Endothelial cell of umbilical vein (primary cell): ENCODE measurements at regions not wholly inside any gene's neighbourhood (a gene's known extent, or its start where the extent isn't known, plus 50 kb on each side); places are given as distances from the start of the nearest gene placed in this dataset.

ENCODE experiments used
- BruUV-seq: library from RNA; stranded (reverse); fragments of 400-500 nt; replicated peaks from 2 replicates; lab custom pipeline; 2021; lab: Mats Ljungman, UMichigan
- CTCF ChIA-PET: fragments of 300-600, 350-600 bp; sonication (Branson Sonifier 250); formaldehyde crosslinking; loops from one replicate; lab custom pipeline; 2021; ENCODE audit warnings: antibody characterized with exemption, inconsistent platforms; lab: Charles Lee
- POLR2A ChIA-PET: fragments of 300-600, 350-600 bp; sonication (Branson Sonifier 250); formaldehyde crosslinking; loops from one replicate; lab custom pipeline; 2021; ENCODE audit warnings: antibody characterized with exemption, inconsistent platforms; lab: Charles Lee
- DNase-seq: peaks from one replicate; pipeline ENCODE4 v3.0.0-alpha.2; 2011; ENCODE audit warnings: low read depth, low spot score
- FAIRE-seq: peaks from 2 replicates; lab custom pipeline; 2011; peaks lifted over from hg19 to GRCh38; lab: Jason Lieb, UNC
- H2AFZ ChIP-seq: 2 replicates; pipeline ENCODE4 v1.6.0; 2012; ENCODE audit warnings: low read depth, low read length, control low read depth, inconsistent platforms
- H3K27ac ChIP-seq: 2 replicates; pipeline ENCODE4 v1.5.1; 2011; ENCODE audit warnings: low read depth, mild to moderate bottlenecking, control low read depth, low read length, moderate library complexity; ENCODE audit not compliant: insufficient read depth
- H3K27me3 ChIP-seq, 2 experiments: 2 replicates each; pipeline versions ENCODE4 v1.6.0 to v1.6.1; 2011; ENCODE audit warnings: low read length in 2 of 2, mixed read lengths in 1 of 2; ENCODE audit not compliant: control insufficient read depth in 2 of 2, insufficient read depth in 2 of 2
- H3K36me3 ChIP-seq, 2 experiments: 2 replicates in 1 of 2; 3 replicates in 1 of 2; pipeline ENCODE4 v1.5.1; 2011; ENCODE audit warnings: low read length in 2 of 2, mild to moderate bottlenecking in 1 of 2, moderate library complexity in 1 of 2; ENCODE audit not compliant: control insufficient read depth in 2 of 2, insufficient read depth in 2 of 2; ENCODE audit errors: extremely low read depth in 1 of 2
- H3K4me1 ChIP-seq: 3 replicates; pipeline ENCODE4 v1.5.1; 2011; ENCODE audit warnings: mild to moderate bottlenecking, low read length; ENCODE audit not compliant: control insufficient read depth, insufficient read depth; ENCODE audit errors: extremely low read depth
- H3K4me2 ChIP-seq: 2 replicates; pipeline ENCODE4 v1.6.1; 2011; ENCODE audit warnings: low read length, control low read depth, mixed read lengths; ENCODE audit not compliant: insufficient read depth
- H3K4me3 ChIP-seq, 3 experiments: fragments of 200-600 bp in 1 of 3; sonication (generic), shearing (Covaris generic) in 1 of 3; replicated peaks in 1 of 3; 2 replicates each; pipeline ENCODE4 v1.5.1; 2011 to 2016; ENCODE audit warnings: control low read depth in 3 of 3, low read length in 3 of 3, mild to moderate bottlenecking in 2 of 3, inconsistent platforms in 1 of 3, low read depth in 1 of 3, moderate library complexity in 1 of 3; ENCODE audit not compliant: insufficient read depth in 1 of 3
- H3K79me2 ChIP-seq: 2 replicates; pipeline ENCODE4 v1.6.0; 2012; ENCODE audit warnings: low read length, inconsistent platforms; ENCODE audit not compliant: control insufficient read depth, insufficient read depth
- H3K9ac ChIP-seq: replicated peaks from 2 replicates; pipeline ENCODE3; 2011; ENCODE audit warnings: low read length, control low read depth; ENCODE audit not compliant: insufficient read depth; ENCODE audit errors: extremely low read depth
- H3K9me1 ChIP-seq: replicated peaks from 3 replicates; pipeline ENCODE4 v1.6.0; 2011; ENCODE audit warnings: mild to moderate bottlenecking, low read length; ENCODE audit not compliant: control insufficient read depth, insufficient read depth; ENCODE audit errors: extremely low read depth
- H3K9me3 ChIP-seq: replicated peaks from 2 replicates; pipeline ENCODE4 v1.5.1; 2012; ENCODE audit warnings: low read length, inconsistent platforms; ENCODE audit not compliant: control insufficient read depth, insufficient read depth
- H4K20me1 ChIP-seq: replicated peaks from 2 replicates; pipeline ENCODE3; 2011; ENCODE audit warnings: mild to moderate bottlenecking, low read length; ENCODE audit not compliant: control insufficient read depth, insufficient read depth; ENCODE audit errors: extremely low read depth
- EZH2 ChIP-seq: IDR thresholded peaks from 2 replicates; pipeline ENCODE4 v1.6.1; 2012; ENCODE audit warnings: borderline replicate concordance, low read depth, mild to moderate bottlenecking, moderate library complexity, low read length, inconsistent platforms; ENCODE audit not compliant: severe bottlenecking
- FOS ChIP-seq: IDR thresholded peaks from 2 replicates; pipeline ENCODE4 v1.6.1; 2011; ENCODE audit warnings: mild to moderate bottlenecking, low read length, moderate library complexity, borderline replicate concordance; ENCODE audit not compliant: insufficient read depth
- GATA2 ChIP-seq: IDR thresholded peaks from 2 replicates; pipeline ENCODE4 v1.7.0; 2011; ENCODE audit warnings: low read depth, mild to moderate bottlenecking, moderate library complexity, mixed read lengths, low read length; ENCODE audit not compliant: insufficient read length, insufficient read depth
- JUN ChIP-seq: IDR thresholded peaks from 2 replicates; pipeline ENCODE4 v1.6.1; 2011; ENCODE audit warnings: borderline replicate concordance, low read depth; ENCODE audit not compliant: insufficient read length, insufficient read depth
- MYC ChIP-seq: IDR thresholded peaks from one replicate; pipeline ENCODE4 v1.6.1; 2011; ENCODE audit warnings: mild to moderate bottlenecking, low read depth, low read length
- POLR2A ChIP-seq: IDR thresholded peaks from 2 replicates; pipeline ENCODE4 v1.6.1; 2012; ENCODE audit warnings: low read depth, mild to moderate bottlenecking, control low read depth, low read length
- POLR2AphosphoS5 ChIP-seq: IDR thresholded peaks from 2 replicates; pipeline ENCODE4 v1.6.1; 2012; ENCODE audit warnings: low read depth, mild to moderate bottlenecking, control low read depth, low read length, moderate library complexity; ENCODE audit not compliant: insufficient read depth
- dilution Hi-C: fragments of 300-500 bp; cut with MboI; formaldehyde crosslinking; loops from one replicate; pipeline ENCODE4 v1.15.0; 2019; ENCODE audit warnings: low sequenced_read_pairs; ENCODE audit not compliant: extremely low pct_ligation_motif_present
- intact Hi-C: fragments of 100-400 bp; cut with micrococcal nuclease; formaldehyde crosslinking; loops from one replicate; pipeline ENCODE4 v1.10.0; 2022
- TF ChIP-seq, protein P1 (sequence below), 2 donors: IDR thresholded peaks; 1 replicate in 1 of 2; 2 replicates in 1 of 2; pipeline ENCODE4 v1.5.1; 2011; ENCODE audit warnings: low read length in 2 of 2, mild to moderate bottlenecking in 2 of 2, moderate library complexity in 2 of 2, control low read depth in 1 of 2, inconsistent platforms in 1 of 2, low read depth in 1 of 2; ENCODE audit not compliant: insufficient read depth in 1 of 2; ENCODE audit errors: extremely low read depth in 1 of 2
- TF ChIP-seq, protein P2 (sequence below): IDR thresholded peaks from 2 replicates; pipeline ENCODE4 v1.6.1; 2011; ENCODE audit not compliant: insufficient read depth, insufficient read length

DNA sequence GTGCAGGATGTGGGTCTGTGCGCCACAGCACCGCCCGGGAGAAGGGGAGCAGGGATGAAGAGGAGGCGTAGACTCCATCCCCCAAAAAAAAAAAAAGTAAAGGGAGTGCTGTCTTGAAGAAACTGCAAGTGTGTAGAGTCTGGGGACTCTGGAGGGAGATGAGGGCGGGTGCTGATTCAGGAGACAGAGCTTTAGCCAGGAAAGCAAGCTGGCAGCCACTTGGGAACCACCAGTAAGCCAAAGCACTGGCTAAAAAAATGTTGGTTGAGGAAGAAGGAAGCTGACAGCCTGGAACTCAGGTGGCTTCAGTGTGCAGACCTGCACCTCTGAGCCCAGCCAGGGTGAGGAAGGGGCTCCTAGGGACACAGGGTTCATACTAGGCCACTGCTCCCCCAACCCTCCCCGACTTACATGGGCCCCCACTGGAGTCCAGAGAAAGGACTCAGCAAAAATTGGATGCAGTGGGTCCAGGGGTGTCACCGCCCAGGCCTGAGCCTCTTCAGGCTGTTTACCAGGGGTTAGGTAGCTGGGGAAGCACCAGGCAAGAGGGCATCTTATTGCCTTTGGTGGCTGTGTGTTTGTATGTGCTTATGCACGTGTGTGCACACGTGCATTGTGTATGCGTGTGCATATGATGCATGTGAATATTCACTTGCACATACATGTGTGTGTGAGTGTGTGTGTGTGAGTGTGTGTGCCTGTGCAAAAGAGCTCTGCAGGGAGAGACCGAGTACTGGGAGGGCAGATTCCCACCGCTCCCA lies 153.5 kb upstream of the MLN start:
- ChIA-PET POLR2A (no interaction called here), CTCF (interaction anchor here (1.0 to 1.4 kb wide), 2 partner anchors 9 to 10 kb away, joined by 3 to 4 read pairs; no protein-coding TSS in a partner anchor)
- FAIRE-seq (no peak), DNase-seq (no peak)
- no peaks in the 10 kb centered on the region for H4K20me1 ChIP-seq
- no peaks in the 10 kb centered on the region for H3K27me3 ChIP-seq
- no peak overlapping the region for H3K27ac ChIP-seq
- no peak overlapping the region for H3K4me3 ChIP-seq
- H3K36me3 ChIP-seq, result no peaks in the 10 kb centered on the region
- no peaks in the 10 kb centered on the region for H3K9me1 ChIP-seq
- H2AFZ ChIP-seq, result no peak overlapping the region
- intact Hi-C loops (no loop called here), dilution Hi-C loops (no loop called here)
- H3K9me3 ChIP-seq, result no peaks in the 10 kb centered on the region
- BruUV-seq, result no TSS peak
- no peaks in the 10 kb centered on the region for H3K79me2 ChIP-seq
- no peak overlapping the region for H3K4me2 ChIP-seq
- H3K4me1 ChIP-seq, result no peaks in the 10 kb centered on the region
- H3K9ac ChIP-seq, result no peak overlapping the region
- TF ChIP-seq MYC (no peak), POLR2A (no peak), EZH2 (no peak), FOS (no peak), JUN (no peak), POLR2AphosphoS5 (no peak), GATA2 (no peak)
- TF ChIP-seq, protein P1, sequence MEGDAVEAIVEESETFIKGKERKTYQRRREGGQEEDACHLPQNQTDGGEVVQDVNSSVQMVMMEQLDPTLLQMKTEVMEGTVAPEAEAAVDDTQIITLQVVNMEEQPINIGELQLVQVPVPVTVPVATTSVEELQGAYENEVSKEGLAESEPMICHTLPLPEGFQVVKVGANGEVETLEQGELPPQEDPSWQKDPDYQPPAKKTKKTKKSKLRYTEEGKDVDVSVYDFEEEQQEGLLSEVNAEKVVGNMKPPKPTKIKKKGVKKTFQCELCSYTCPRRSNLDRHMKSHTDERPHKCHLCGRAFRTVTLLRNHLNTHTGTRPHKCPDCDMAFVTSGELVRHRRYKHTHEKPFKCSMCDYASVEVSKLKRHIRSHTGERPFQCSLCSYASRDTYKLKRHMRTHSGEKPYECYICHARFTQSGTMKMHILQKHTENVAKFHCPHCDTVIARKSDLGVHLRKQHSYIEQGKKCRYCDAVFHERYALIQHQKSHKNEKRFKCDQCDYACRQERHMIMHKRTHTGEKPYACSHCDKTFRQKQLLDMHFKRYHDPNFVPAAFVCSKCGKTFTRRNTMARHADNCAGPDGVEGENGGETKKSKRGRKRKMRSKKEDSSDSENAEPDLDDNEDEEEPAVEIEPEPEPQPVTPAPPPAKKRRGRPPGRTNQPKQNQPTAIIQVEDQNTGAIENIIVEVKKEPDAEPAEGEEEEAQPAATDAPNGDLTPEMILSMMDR (IDR thresholded peaks at IDR 0.05; ENCODE audit: extremely low read depth in 1 of 2, insufficient read depth in 1 of 2, low read depth in 1 of 2, low read length in 2 of 2), result no peak
- TF ChIP-seq, protein P2, sequence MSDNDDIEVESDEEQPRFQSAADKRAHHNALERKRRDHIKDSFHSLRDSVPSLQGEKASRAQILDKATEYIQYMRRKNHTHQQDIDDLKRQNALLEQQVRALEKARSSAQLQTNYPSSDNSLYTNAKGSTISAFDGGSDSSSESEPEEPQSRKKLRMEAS, result no peak
